ENCODE measurements at regions not wholly inside any gene's neighbourhood (a gene's known extent, or its start where the extent isn't known, plus 50 kb on each side); places are given as distances from the start of the nearest gene placed in this dataset.
A peak's percentile ranks its signal among the peaks of the same experiment; 100 is the strongest.

- no peak for DNase-seq
These were observed 150.2 kb downstream of the DYRK2 start for GRCh38 chr12:67798768-67799167.

- no peak for DNase-seq
These were observed 154.2 kb downstream of the DYRK2 start for GRCh38 chr12:67802731-67803130.

- no peak for DNase-seq
These were observed 154.9 kb downstream of the DYRK2 start for GRCh38 chr12:67803278-67803993.

GRCh38 chr12:67804168-67804567, 155.6 kb downstream of the DYRK2 start:
- DNase-seq = no peak

GRCh38 chr12:67807814-67808213, 159.3 kb downstream of the DYRK2 start:
- DNase-seq = no peak

GRCh38 chr12:67810166-67810565, 161.6 kb downstream of the DYRK2 start:
- no peak for DNase-seq

- DNase-seq = no peak
These were observed 163.2 kb downstream of the DYRK2 start for GRCh38 chr12:67811437-67812361.

- DNase-seq = no peak
These were observed 164.9 kb downstream of the DYRK2 start for GRCh38 chr12:67813456-67813904.

- DNase-seq = no peak
These were observed 167.7 kb downstream of the DYRK2 start for GRCh38 chr12:67816269-67816668.

GRCh38 chr12:67818459-67818903, 169.9 kb downstream of the DYRK2 start:
- DNase-seq = no peak

GRCh38 chr12:67819902-67820301, 169.3 kb upstream of the IFNG-AS1 start:
- no peak for DNase-seq

GRCh38 chr12:67820694-67821093, 168.6 kb upstream of the IFNG-AS1 start:
- DNase-seq = no peak

GRCh38 chr12:67822826-67823225, 166.4 kb upstream of the IFNG-AS1 start:
- DNase-seq = no peak

- DNase-seq = no peak
These were observed 163.1 kb upstream of the IFNG-AS1 start for GRCh38 chr12:67826148-67826547.

- DNase-seq = no peak
These were observed 162.1 kb upstream of the IFNG-AS1 start for GRCh38 chr12:67826946-67827720.

GRCh38 chr12:67827820-67828383, 161.3 kb upstream of the IFNG-AS1 start:
- peak; percentile 65 for DNase-seq

GRCh38 chr12:67829896-67830295, 159.4 kb upstream of the IFNG-AS1 start:
- DNase-seq = no peak

- no peak for DNase-seq
These were observed 157.1 kb upstream of the IFNG-AS1 start for GRCh38 chr12:67832155-67832554.

- DNase-seq = no peak
These were observed 155.6 kb upstream of the IFNG-AS1 start for GRCh38 chr12:67833602-67834001.

GRCh38 chr12:67837876-67838275, 151.4 kb upstream of the IFNG-AS1 start:
- no peak for DNase-seq

GRCh38 chr12:67842124-67842523, 147.1 kb upstream of the IFNG-AS1 start:
- no peak for DNase-seq

- no peak for DNase-seq
These were observed 146.0 kb upstream of the IFNG-AS1 start for GRCh38 chr12:67843257-67843656.

- no peak for DNase-seq
These were observed 136.5 kb upstream of the IFNG-AS1 start for GRCh38 chr12:67852701-67853100.

All from activated CD8-positive, alpha-beta memory T cell treated with anti-CD3 and anti-CD28 coated beads for 24 hours (primary cell).